GM21576 (cell line): ENCODE measurements at regions not wholly inside any gene's neighbourhood (a gene's known extent, or its start where the extent isn't known, plus 50 kb on each side); places are given as distances from the start of the nearest gene placed in this dataset.

Experiments used
- ATAC-seq: cut with Tn5 transposase; IDR thresholded peaks from one replicate; pipeline ENCODE4 v1.9.1; 2021; ENCODE audit warnings: mild to moderate bottlenecking, moderate library complexity; ENCODE audit not compliant: unreplicated experiment

DNA sequence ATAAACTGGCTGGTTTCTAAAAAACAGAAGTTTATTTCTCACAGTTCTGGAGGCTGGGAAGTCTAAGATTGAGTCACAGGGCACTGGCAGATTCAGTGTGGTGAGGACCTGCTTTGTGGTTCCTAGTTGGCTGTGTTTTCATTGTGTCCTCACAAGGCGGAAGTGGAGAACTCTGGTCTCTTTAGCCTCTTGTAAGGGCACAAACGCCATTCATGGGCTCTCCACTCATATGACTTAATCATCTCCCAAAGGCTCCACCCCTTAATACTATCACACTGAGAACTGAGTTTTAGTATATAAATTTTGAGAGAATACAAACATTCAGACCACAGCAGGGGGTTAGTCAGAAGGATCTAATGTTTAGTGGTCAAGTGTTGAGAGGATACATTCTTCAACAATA, 208.2 kb downstream of the SEC61B start:
- no peak for ATAC-seq

- ATAC-seq = no peak
Measured at GRCh38 chr9:99431103-99431502, 209.0 kb downstream of the SEC61B start.

GRCh38 chr9:99432075-99432474, 210.0 kb downstream of the SEC61B start:
- no peak for ATAC-seq

DNA sequence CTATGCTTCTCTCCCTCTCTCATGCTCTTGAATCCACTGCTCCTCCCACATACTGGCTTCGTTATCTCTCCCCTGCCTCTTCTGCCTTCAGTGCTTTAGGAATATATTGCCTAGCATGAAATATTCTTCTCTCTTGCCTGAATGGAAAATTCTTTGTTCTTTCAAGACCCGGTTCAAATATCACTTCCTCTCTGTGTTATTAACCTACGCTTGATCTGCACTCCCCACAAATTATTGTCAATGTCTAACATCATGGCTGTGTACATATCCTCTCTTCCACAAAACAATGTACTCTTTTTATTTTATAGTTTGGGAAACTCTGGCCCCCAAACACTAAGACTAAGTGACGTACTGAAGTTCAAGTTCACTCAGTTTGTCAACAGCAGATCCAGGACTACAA, 211.0 kb downstream of the SEC61B start:
- no peak for ATAC-seq

DNA sequence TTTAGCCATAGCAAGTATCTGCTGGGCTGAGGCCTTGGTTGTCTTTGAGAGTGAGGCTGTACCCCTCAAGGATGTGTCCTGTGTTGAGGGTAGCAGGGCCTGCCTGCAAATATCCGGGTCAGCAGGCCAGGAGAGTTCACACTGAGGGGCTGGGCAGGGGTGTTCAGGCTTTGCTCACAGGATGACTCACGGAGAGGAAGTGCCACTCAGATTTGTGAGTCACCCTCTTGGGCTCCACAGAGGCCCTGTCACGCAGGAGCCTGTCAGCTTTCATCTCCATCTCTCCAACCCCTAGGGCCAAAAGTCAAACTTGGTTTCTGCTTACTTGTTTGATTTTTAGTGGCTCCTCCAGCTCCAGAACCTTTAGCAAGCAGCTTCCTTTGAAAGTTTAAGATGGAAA, 211.5 kb downstream of the SEC61B start:
- peak; percentile 97 for ATAC-seq

DNA sequence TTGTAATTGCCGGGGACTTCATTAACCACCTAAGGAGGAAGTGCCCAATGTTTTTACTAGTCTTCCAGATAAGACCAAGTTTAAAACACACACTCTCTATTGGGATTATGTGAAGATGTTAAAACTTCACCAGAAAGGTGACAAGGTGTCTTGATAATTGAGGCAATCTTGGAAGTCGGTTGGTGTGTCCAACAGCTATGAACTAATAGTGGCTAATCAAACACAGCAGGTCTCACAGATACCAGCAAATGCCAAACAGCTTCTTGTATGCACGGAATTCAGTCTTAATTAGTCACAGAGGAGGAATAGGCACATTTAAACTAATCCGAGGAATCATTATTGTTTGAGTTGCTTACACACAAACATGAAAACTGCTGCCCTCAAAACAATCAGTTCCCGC, 214.5 kb downstream of the SEC61B start:
- ATAC-seq = no peak

- no peak for ATAC-seq
Measured at GRCh38 chr9:99437145-99437544, 215.1 kb downstream of the SEC61B start.

DNA sequence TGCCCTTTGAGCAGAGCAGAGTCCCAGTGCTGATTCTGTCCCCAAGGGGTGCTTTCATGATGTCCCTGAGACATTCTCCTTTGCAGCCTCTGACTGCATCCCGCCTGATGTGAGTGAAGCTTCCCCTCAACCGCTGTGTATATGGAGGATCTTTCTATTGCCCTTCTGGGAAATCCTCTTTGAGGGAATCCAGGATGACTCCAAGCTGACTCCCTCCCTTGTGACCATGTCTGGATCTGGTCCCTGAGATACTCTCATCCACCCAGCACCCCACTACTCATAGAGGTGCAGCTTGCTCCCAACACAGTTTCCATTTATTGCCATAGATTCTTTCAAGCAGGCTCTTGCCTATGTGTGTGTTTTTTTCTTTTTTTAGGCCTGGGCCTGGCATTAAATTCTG, 216.5 kb downstream of the SEC61B start:
- ATAC-seq = no peak

DNA sequence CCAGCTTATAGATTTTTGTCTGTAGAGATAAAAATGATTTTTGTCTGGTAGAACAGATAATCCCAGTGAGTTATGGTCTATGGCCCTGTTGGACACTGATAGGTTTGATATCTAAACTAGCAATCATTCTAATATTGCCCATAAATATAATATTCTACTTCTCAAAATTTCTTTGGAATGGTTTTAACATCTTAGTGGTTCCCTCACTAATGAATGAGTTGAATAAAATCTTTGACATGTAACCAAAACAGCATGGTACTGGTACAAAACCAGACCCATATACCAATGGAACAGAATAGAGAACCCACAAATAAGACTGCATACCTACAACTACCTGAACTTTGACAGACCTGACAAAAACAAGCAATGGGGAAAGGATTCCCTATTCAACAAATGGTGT, 219.7 kb downstream of the SEC61B start:
- no peak for ATAC-seq

- ATAC-seq = no peak
Measured at GRCh38 chr9:99445371-99445891, 223.3 kb downstream of the SEC61B start.

DNA sequence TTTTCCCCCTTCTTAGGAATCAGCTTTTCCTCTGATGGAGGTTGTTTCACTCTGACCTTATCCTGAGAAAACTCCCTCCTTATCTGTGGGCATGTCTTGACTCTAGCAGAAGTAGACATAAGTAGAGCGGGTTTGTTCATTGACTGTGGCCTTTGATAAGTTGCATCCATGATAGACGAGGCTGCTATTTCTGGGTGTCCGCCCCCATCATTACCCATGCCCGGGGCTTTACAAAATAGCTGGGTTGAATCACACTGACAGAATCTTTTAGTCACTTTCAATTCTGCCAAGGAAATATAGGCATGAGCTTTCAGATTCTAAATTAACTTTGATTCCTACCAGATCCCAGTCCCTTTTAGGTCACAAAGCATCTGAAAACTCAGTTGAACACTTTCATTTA, 223.8 kb downstream of the SEC61B start:
- no peak for ATAC-seq

- no peak for ATAC-seq
Measured at GRCh38 chr9:99447951-99448350, 225.9 kb downstream of the SEC61B start.

DNA sequence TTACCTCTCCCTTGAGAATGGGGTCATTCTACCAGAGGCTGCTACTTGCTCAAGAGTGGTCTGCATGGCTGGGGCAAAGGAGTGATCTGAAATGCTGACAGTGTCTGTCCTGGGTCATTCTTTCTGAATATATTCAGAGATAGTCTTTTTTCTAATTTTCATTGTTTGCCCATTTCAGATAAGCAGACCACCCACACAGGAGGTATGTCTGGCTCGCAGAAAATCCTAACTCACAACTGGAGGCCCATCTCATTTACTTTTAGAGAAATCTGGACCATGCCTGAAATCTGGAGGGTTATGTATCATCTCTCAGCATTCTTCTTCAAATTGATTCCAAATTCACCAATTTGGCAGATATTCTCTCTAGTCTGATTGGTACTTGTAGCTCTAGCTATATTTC, 227.6 kb downstream of the SEC61B start:
- ATAC-seq = no peak

GRCh38 chr9:99451112-99451606, 229.1 kb downstream of the SEC61B start:
- ATAC-seq = no peak

- ATAC-seq = no peak
Measured at GRCh38 chr9:99457406-99457805, 235.3 kb downstream of the SEC61B start.

- ATAC-seq = no peak
Measured at GRCh38 chr9:99457981-99458380, 235.9 kb downstream of the SEC61B start.

GRCh38 chr9:99459919-99460318, 237.8 kb downstream of the SEC61B start:
- ATAC-seq = no peak

- ATAC-seq = no peak
Measured at GRCh38 chr9:99463131-99463530, 241.0 kb downstream of the SEC61B start.

DNA sequence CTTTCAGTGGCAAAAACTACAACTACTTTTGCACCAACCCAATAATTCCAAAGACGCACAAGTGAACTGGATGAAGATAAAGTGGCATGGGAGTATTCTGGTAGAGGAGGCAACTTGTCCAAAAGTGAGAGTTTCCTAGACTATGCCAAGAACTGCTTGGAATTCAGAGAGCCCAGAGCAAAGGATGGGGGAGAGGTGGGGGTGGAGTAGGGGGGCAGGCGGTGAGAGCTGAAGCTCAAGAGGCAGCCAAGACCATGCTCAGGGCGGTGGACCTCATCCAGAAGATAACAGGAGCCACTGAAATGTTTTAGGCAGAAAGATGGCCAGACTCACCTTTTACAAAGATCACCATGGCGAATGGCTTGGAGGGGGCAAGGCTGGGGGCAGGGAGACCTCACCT, 242.5 kb downstream of the SEC61B start:
- ATAC-seq = no peak

GRCh38 chr9:99465231-99465907, 243.3 kb downstream of the SEC61B start:
- no peak for ATAC-seq

- no peak for ATAC-seq
Measured at GRCh38 chr9:99466104-99466503, 244.0 kb downstream of the SEC61B start.

DNA sequence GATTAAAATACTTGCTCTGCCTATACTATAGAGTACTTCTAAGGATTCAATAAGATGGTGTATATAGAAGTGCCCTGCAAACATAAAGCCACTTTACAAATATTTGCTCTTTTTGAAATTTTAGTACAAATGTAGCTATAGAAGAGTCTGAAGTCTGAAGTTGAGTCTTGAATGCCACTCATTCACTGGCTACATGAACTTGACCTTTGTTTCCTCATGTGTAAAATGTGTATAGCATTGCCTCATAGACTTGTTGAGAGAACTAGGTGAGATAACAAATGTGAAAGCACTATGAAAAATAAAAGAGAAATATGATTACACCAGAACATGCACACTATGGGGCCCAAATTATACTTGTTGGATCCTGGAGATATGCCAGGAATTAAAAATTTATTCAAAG, 244.7 kb downstream of the SEC61B start:
- no peak for ATAC-seq

DNA sequence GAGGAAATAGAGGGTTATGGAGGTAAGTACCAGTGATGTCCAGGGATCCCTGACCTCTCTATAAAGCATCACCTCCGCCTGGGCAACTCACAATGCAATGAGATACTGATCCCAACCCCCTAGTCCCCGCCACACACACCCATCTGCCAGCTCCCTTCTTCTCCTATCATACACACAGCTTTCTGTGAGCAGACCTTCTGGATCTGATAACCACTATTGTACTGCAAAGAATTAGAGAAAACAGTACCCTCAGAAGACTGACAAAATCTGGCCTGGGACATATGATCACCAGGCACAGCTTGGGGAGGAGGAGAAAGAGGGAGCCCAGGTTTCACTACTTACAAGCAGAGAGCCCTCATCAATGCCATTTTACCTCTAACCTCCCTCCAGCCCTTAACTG, 249.0 kb downstream of the SEC61B start:
- ATAC-seq = no peak
